HepG2 (cell line): ENCODE measurements at regions not wholly inside any gene's neighbourhood (a gene's known extent, or its start where the extent isn't known, plus 50 kb on each side); places are given as distances from the start of the nearest gene placed in this dataset.

Source experiments
- CEBPB ChIP-seq: IDR thresholded peaks from 2 replicates; pipeline ENCODE4 v1.6.1; 2011; ENCODE audit warnings: low read depth, low read length, improper control_type of control experiment, borderline replicate concordance
- DNMT3B ChIP-seq: conservative IDR thresholded peaks from 2 replicates; pipeline ENCODE4 v1.6.1; 2016; ENCODE audit warnings: missing biosample characterization, control low read depth
- FOXM1 ChIP-seq: sonication (generic); formaldehyde crosslinking; IDR thresholded peaks from 2 replicates; pipeline ENCODE4 v1.5.0; 2020; ENCODE audit warnings: missing genetic modification reagents
- HMG20B ChIP-seq: conservative IDR thresholded peaks from 2 replicates; pipeline ENCODE4 v1.6.1; 2016; ENCODE audit warnings: missing genetic modification reagents, missing compliant biosample characterization
- KAT7 ChIP-seq: IDR thresholded peaks from 2 replicates; pipeline ENCODE4 v1.6.1; 2018; ENCODE audit warnings: borderline replicate concordance, missing compliant biosample characterization
- PREB ChIP-seq: sonication (generic); formaldehyde crosslinking; IDR thresholded peaks from 2 replicates; pipeline ENCODE4 v1.4.0; 2020; ENCODE audit warnings: missing genetic modification reagents

GRCh38 chr1:103247517-103247916 lies 139.2 kb upstream of the COL11A1 start:
- TF ChIP-seq CEBPB (no peak), DNMT3B (no peak), KAT7 (CRISPR knock-in tag) (no peak), FOXM1 (no peak), HMG20B (CRISPR knock-in tag) (no peak), PREB (CRISPR knock-in tag) (no peak)
